ENCODE measurements at regions not wholly inside any gene's neighbourhood (a gene's known extent, or its start where the extent isn't known, plus 50 kb on each side); places are given as distances from the start of the nearest gene placed in this dataset.
"Not testable (repeated sequence)": the region's sequence is repeated elsewhere in the genome, so short reads cannot be mapped to it uniquely, and the experiment has no call there.

GRCh38 chr12:91455321-91455720 is 272.7 kb upstream of the DCN start:
- H3K4me3 ChIP-seq (ENCODE audit: low read length), result no peak overlapping the region
- H3K9ac ChIP-seq (ENCODE audit: low read depth, low read length), result no peak overlapping the region
- no peaks in the 10 kb centered on the region for H3K27me3 ChIP-seq (ENCODE audit: insufficient read depth, low read length)
- H3K4me1 ChIP-seq (ENCODE audit: insufficient read depth, low read length), result no peaks in the 10 kb centered on the region
- H3K9me3 ChIP-seq (ENCODE audit: insufficient read depth, low read depth, low read length), result no peaks in the 10 kb centered on the region
- H3K36me3 ChIP-seq (ENCODE audit: insufficient read depth, low read depth, low read length), result no peaks in the 10 kb centered on the region
- no peak overlapping the region for H3K27ac ChIP-seq (ENCODE audit: low read length)

- H3K36me3 ChIP-seq (ENCODE audit: insufficient read depth, low read depth, low read length), result no peaks in the 10 kb centered on the region
- H3K9ac ChIP-seq (ENCODE audit: low read depth, low read length), result no peak overlapping the region
- H3K27me3 ChIP-seq (ENCODE audit: insufficient read depth, low read length), result no peaks in the 10 kb centered on the region
- H3K4me3 ChIP-seq (ENCODE audit: low read length), result no peak overlapping the region
- no peaks in the 10 kb centered on the region for H3K9me3 ChIP-seq (ENCODE audit: insufficient read depth, low read depth, low read length)
- no peaks in the 10 kb centered on the region for H3K4me1 ChIP-seq (ENCODE audit: insufficient read depth, low read length)
- H3K27ac ChIP-seq (ENCODE audit: low read length), result no peak overlapping the region
Measured at GRCh38 chr12:91454179-91454578, 271.6 kb upstream of the DCN start.

- not testable (repeated sequence) for H3K9ac ChIP-seq (ENCODE audit: low read depth, low read length); H3K4me3 ChIP-seq (ENCODE audit: low read length); H3K9me3 ChIP-seq (ENCODE audit: insufficient read depth, low read depth, low read length); H3K27me3 ChIP-seq (ENCODE audit: insufficient read depth, low read length); H3K27ac ChIP-seq (ENCODE audit: low read length); H3K36me3 ChIP-seq (ENCODE audit: insufficient read depth, low read depth, low read length); H3K4me1 ChIP-seq (ENCODE audit: insufficient read depth, low read length)
Measured at GRCh38 chr12:91452464-91452863, 269.8 kb upstream of the DCN start.

- Histone ChIP-seq H3K36me3 (ENCODE audit: insufficient read depth, low read depth, low read length) (no peaks in the 10 kb centered on the region), H3K27ac (ENCODE audit: low read length) (no peak overlapping the region), H3K9me3 (ENCODE audit: insufficient read depth, low read depth, low read length) (no peaks in the 10 kb centered on the region), H3K4me3 (ENCODE audit: low read length) (no peak overlapping the region), H3K4me1 (ENCODE audit: insufficient read depth, low read length) (peaks cover 10% of the 10 kb centered on the region; the same call in 1 of the 2 replicates), H3K27me3 (ENCODE audit: insufficient read depth, low read length) (no peaks in the 10 kb centered on the region), H3K9ac (ENCODE audit: low read depth, low read length) (no peak overlapping the region)
Measured at GRCh38 chr12:91441993-91442952, 259.7 kb upstream of the DCN start.

GRCh38 chr12:91441246-91441645 is 258.6 kb upstream of the DCN start:
- Histone ChIP-seq H3K27ac (ENCODE audit: low read length) (no peak overlapping the region), H3K9ac (ENCODE audit: low read depth, low read length) (no peak overlapping the region), H3K27me3 (ENCODE audit: insufficient read depth, low read length) (no peaks in the 10 kb centered on the region), H3K4me1 (ENCODE audit: insufficient read depth, low read length) (peaks cover 10% of the 10 kb centered on the region; the same call in 1 of the 2 replicates), H3K4me3 (ENCODE audit: low read length) (no peak overlapping the region), H3K36me3 (ENCODE audit: insufficient read depth, low read depth, low read length) (no peaks in the 10 kb centered on the region), H3K9me3 (ENCODE audit: insufficient read depth, low read depth, low read length) (no peaks in the 10 kb centered on the region)

- H3K36me3 ChIP-seq (ENCODE audit: insufficient read depth, low read depth, low read length), result no peaks in the 10 kb centered on the region
- no peak overlapping the region for H3K27ac ChIP-seq (ENCODE audit: low read length)
- H3K4me3 ChIP-seq (ENCODE audit: low read length), result no peak overlapping the region
- no peak overlapping the region for H3K9ac ChIP-seq (ENCODE audit: low read depth, low read length)
- 0 out of 2 replicates have a peak, but pooled peaks cover 2% of the 10 kb centered on the region for H3K4me1 ChIP-seq (ENCODE audit: insufficient read depth, low read length)
- H3K27me3 ChIP-seq (ENCODE audit: insufficient read depth, low read length), result no peaks in the 10 kb centered on the region
- H3K9me3 ChIP-seq (ENCODE audit: insufficient read depth, low read depth, low read length), result no peaks in the 10 kb centered on the region
Measured at GRCh38 chr12:91434081-91434480, 251.5 kb upstream of the DCN start.

GRCh38 chr12:91432755-91433154 is 250.1 kb upstream of the DCN start:
- H3K4me1 ChIP-seq (ENCODE audit: insufficient read depth, low read length), result 0 out of 2 replicates have a peak, but pooled peaks cover 2% of the 10 kb centered on the region
- no peak overlapping the region for H3K4me3 ChIP-seq (ENCODE audit: low read length)
- H3K36me3 ChIP-seq (ENCODE audit: insufficient read depth, low read depth, low read length), result no peaks in the 10 kb centered on the region
- no peak overlapping the region for H3K9ac ChIP-seq (ENCODE audit: low read depth, low read length)
- H3K27ac ChIP-seq (ENCODE audit: low read length), result no peak overlapping the region
- no peaks in the 10 kb centered on the region for H3K27me3 ChIP-seq (ENCODE audit: insufficient read depth, low read length)
- H3K9me3 ChIP-seq (ENCODE audit: insufficient read depth, low read depth, low read length), result no peaks in the 10 kb centered on the region

GRCh38 chr12:91432089-91432488 is 249.5 kb upstream of the DCN start:
- no peak overlapping the region for H3K27ac ChIP-seq (ENCODE audit: low read length)
- H3K9ac ChIP-seq (ENCODE audit: low read depth, low read length), result no peak overlapping the region
- H3K4me3 ChIP-seq (ENCODE audit: low read length), result no peak overlapping the region
- H3K9me3 ChIP-seq (ENCODE audit: insufficient read depth, low read depth, low read length), result no peaks in the 10 kb centered on the region
- H3K27me3 ChIP-seq (ENCODE audit: insufficient read depth, low read length), result no peaks in the 10 kb centered on the region
- no peaks in the 10 kb centered on the region for H3K36me3 ChIP-seq (ENCODE audit: insufficient read depth, low read depth, low read length)
- 0 out of 2 replicates have a peak, but pooled peaks cover 2% of the 10 kb centered on the region for H3K4me1 ChIP-seq (ENCODE audit: insufficient read depth, low read length)

GRCh38 chr12:91424506-91424905 is 241.9 kb upstream of the DCN start:
- Histone ChIP-seq H3K36me3 (ENCODE audit: insufficient read depth, low read depth, low read length) (no peaks in the 10 kb centered on the region), H3K27me3 (ENCODE audit: insufficient read depth, low read length) (no peaks in the 10 kb centered on the region), H3K9me3 (ENCODE audit: insufficient read depth, low read depth, low read length) (no peaks in the 10 kb centered on the region), H3K4me3 (ENCODE audit: low read length) (no peak overlapping the region), H3K9ac (ENCODE audit: low read depth, low read length) (no peak overlapping the region), H3K4me1 (ENCODE audit: insufficient read depth, low read length) (peaks cover 11% of the 10 kb centered on the region), H3K27ac (ENCODE audit: low read length) (no peak overlapping the region)

- Histone ChIP-seq H3K27ac (ENCODE audit: low read length) (no peak overlapping the region), H3K4me3 (ENCODE audit: low read length) (no peak overlapping the region), H3K27me3 (ENCODE audit: insufficient read depth, low read length) (no peaks in the 10 kb centered on the region), H3K4me1 (ENCODE audit: insufficient read depth, low read length) (peaks cover 11% of the 10 kb centered on the region), H3K9me3 (ENCODE audit: insufficient read depth, low read depth, low read length) (no peaks in the 10 kb centered on the region), H3K36me3 (ENCODE audit: insufficient read depth, low read depth, low read length) (no peaks in the 10 kb centered on the region), H3K9ac (ENCODE audit: low read depth, low read length) (no peak overlapping the region)
Measured at GRCh38 chr12:91423693-91424050, 241.1 kb upstream of the DCN start.

GRCh38 chr12:91422811-91423692 is 240.4 kb upstream of the DCN start:
- H3K4me1 ChIP-seq (ENCODE audit: insufficient read depth, low read length), result peaks cover 11% of the 10 kb centered on the region
- H3K4me3 ChIP-seq (ENCODE audit: low read length), result no peak overlapping the region
- no peak overlapping the region for H3K9ac ChIP-seq (ENCODE audit: low read depth, low read length)
- H3K27me3 ChIP-seq (ENCODE audit: insufficient read depth, low read length), result no peaks in the 10 kb centered on the region
- H3K36me3 ChIP-seq (ENCODE audit: insufficient read depth, low read depth, low read length), result no peaks in the 10 kb centered on the region
- H3K9me3 ChIP-seq (ENCODE audit: insufficient read depth, low read depth, low read length), result no peaks in the 10 kb centered on the region
- H3K27ac ChIP-seq (ENCODE audit: low read length), result no peak overlapping the region

All from iPS-20b (cell line).